ENCODE measurements at regions not wholly inside any gene's neighbourhood (a gene's known extent, or its start where the extent isn't known, plus 50 kb on each side); places are given as distances from the start of the nearest gene placed in this dataset.

DNA sequence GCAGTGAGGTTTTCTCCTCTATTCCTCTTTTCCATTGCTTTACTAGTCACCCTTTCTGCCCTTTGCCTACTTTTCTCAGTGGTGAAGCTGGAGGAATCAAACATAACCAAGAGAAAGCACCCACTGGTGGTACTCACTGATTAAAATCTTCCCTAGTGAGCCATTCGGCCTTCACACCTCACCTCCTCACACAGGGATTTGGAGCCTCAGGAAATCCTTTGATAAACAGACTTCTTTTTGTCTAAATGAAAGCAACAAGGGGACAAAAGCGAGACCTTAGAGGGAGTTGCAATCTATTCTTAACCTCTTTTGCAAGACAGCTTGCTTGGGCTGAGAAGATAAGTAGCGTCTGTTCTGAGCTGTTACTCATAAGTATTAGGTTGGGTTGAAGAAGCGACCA lies 572.6 kb downstream of the ZNF674 start:
- Histone ChIP-seq H3K27ac (ENCODE audit: low read depth in 1 of 3, low read length in 2 of 3) (no peak overlapping the region), H3K27me3 (ENCODE audit: control insufficient read depth in 3 of 3, insufficient read depth in 3 of 3, low read length in 3 of 3) (no peaks in the 10 kb centered on the region), H3K9me3 (ENCODE audit: control insufficient read depth in 2 of 2, insufficient read depth in 1 of 2, low read depth in 1 of 2, low read length in 1 of 2) (no peaks in the 10 kb centered on the region), H3K4me1 (ENCODE audit: control insufficient read depth in 3 of 3, insufficient read depth in 2 of 3, low read depth in 1 of 3, low read length in 2 of 3) (no peaks in the 10 kb centered on the region), H3K4me3 (ENCODE audit: low read depth in 1 of 3, low read length in 3 of 3) (no peak overlapping the region), H3K36me3 (ENCODE audit: control insufficient read depth in 3 of 3, insufficient read depth in 2 of 3, low read depth in 1 of 3, low read length in 3 of 3) (no peaks in the 10 kb centered on the region)
- FAIRE-seq = no peak
- no peak for DNase-seq
- WGBS, 3 donors = 81 to 92% (median 82%) methylated on average over 4 of the region's 4 CpGs

DNA sequence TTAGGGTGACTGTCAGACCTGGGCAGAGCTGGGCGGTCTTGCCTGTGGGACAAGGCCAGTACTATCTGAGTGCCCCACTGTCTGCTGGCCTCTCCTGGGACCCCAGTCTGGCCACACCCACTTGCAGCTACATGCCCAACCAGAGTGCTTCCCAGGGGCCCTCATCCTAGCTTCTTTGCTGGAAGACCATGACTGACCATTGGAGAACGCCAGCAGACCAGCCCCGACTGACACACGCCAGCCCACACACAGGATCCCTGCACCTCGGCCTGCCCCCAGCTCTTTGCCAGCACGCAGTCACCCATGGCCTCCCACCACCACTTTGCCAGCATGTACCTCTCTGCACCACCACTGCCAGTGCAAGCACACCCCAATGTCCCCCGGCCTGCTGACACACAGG lies 585.7 kb downstream of the ZNF674 start:
- no peaks in the 10 kb centered on the region for H3K9me3 ChIP-seq (ENCODE audit: control insufficient read depth in 2 of 2, insufficient read depth in 1 of 2, low read depth in 1 of 2, low read length in 1 of 2)
- no peak for FAIRE-seq
- no peak overlapping the region for H3K27ac ChIP-seq (ENCODE audit: low read depth in 1 of 3, low read length in 2 of 3)
- no peaks in the 10 kb centered on the region for H3K4me1 ChIP-seq (ENCODE audit: control insufficient read depth in 3 of 3, insufficient read depth in 2 of 3, low read depth in 1 of 3, low read length in 2 of 3)
- 90 to 100% (median 90%) methylated on average over 7 of the region's 7 CpGs for WGBS, 3 donors
- H3K4me3 ChIP-seq (ENCODE audit: low read depth in 1 of 3, low read length in 3 of 3) = no peak overlapping the region
- H3K27me3 ChIP-seq (ENCODE audit: control insufficient read depth in 3 of 3, insufficient read depth in 3 of 3, low read length in 3 of 3) = no peaks in the 10 kb centered on the region
- H3K36me3 ChIP-seq (ENCODE audit: control insufficient read depth in 3 of 3, insufficient read depth in 2 of 3, low read depth in 1 of 3, low read length in 3 of 3) = no peaks in the 10 kb centered on the region
- DNase-seq = no peak

DNA sequence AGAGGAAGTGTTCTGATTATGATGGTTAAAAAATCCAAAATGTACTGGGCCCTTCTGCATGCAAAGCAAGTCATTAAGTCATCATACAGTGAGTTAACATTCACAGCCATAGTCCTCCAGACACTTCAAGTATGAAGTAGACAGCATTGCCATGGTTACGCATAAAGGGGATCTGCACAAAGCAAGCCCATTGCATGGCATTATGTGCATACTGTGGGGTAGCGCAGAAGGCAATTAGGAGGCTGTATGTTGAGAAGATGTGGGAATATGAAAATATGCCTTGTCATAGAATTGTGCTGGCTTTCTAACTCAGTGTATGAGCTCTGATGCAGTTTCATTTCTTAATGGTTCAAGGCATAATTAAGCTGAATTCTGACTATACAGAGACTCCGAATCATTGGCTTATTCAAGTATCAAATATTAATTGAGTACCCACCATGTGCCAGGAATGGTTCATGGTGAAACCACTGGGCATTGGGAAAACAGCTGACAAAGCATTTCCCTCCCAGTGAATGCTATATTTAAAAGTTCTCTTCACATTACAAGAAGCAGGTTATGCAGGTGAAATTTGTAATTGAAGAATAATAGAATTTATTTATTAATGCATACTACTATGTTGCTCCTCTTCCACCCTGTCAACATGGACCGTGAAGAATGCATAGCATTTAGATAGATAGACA lies 588.9 kb downstream of the ZNF674 start:
- 87 to 94% (median 90%) methylated on average over 4 of the region's 4 CpGs for WGBS, 3 donors
- FAIRE-seq (no peak), DNase-seq (no peak)
- Histone ChIP-seq H3K4me3 (ENCODE audit: low read depth in 1 of 3, low read length in 3 of 3) (no peak overlapping the region), H3K36me3 (ENCODE audit: control insufficient read depth in 3 of 3, insufficient read depth in 2 of 3, low read depth in 1 of 3, low read length in 3 of 3) (no peaks in the 10 kb centered on the region), H3K9me3 (ENCODE audit: control insufficient read depth in 2 of 2, insufficient read depth in 1 of 2, low read depth in 1 of 2, low read length in 1 of 2) (no peaks in the 10 kb centered on the region), H3K4me1 (ENCODE audit: control insufficient read depth in 3 of 3, insufficient read depth in 2 of 3, low read depth in 1 of 3, low read length in 2 of 3) (no peaks in the 10 kb centered on the region), H3K27ac (ENCODE audit: low read depth in 1 of 3, low read length in 2 of 3) (no peak overlapping the region), H3K27me3 (ENCODE audit: control insufficient read depth in 3 of 3, insufficient read depth in 3 of 3, low read length in 3 of 3) (no peaks in the 10 kb centered on the region)

DNA sequence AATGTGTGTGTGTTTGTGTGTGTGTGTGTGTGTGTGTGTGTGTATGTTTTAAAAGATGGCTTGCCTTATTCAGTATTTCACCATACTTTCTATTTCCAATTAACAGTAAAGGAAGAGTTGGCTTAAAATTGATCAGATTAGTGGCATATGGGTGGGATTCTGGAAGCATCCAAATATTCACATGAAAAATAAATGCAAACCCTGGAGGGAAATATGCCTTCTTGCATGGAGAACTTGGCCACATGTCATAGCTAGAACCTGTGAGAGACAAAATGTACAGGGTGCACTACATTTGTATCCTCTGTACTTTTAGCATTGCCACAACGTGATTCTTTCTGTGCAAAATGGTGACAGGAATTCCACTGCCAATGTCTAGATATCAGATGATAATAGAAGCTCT lies 589.6 kb downstream of the ZNF674 start:
- Histone ChIP-seq H3K27me3 (ENCODE audit: control insufficient read depth in 3 of 3, insufficient read depth in 3 of 3, low read length in 3 of 3) (no peaks in the 10 kb centered on the region), H3K4me1 (ENCODE audit: control insufficient read depth in 3 of 3, insufficient read depth in 2 of 3, low read depth in 1 of 3, low read length in 2 of 3) (no peaks in the 10 kb centered on the region), H3K9me3 (ENCODE audit: control insufficient read depth in 2 of 2, insufficient read depth in 1 of 2, low read depth in 1 of 2, low read length in 1 of 2) (no peaks in the 10 kb centered on the region), H3K4me3 (ENCODE audit: low read depth in 1 of 3, low read length in 3 of 3) (no peak overlapping the region), H3K36me3 (ENCODE audit: control insufficient read depth in 3 of 3, insufficient read depth in 2 of 3, low read depth in 1 of 3, low read length in 3 of 3) (no peaks in the 10 kb centered on the region), H3K27ac (ENCODE audit: low read depth in 1 of 3, low read length in 2 of 3) (no peak overlapping the region)
- no peak for DNase-seq
- 50 to 95% (median 59%) methylated on average over 1 of the region's 1 CpG for WGBS, 3 donors
- FAIRE-seq = no peak

DNA sequence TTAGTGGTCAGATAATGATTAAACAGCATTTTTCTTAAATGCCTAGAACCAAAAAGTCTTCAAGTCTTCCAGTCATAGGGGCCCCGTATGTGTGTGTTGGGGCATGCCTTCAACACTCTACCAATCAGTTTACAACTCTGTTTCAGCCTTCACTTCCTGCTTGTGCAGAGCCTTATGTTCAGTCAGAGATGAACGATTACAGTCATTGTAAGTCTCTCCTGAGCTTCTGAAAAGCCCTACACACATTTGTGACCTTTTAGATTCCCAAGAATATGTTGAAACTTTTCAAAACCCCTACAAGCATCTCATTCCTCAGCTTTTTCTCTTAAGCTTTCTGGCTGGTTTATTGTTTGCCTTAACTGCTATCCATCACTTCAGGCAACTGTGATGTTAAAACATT lies 591.2 kb downstream of the ZNF674 start:
- DNase-seq (no peak), FAIRE-seq (no peak)
- WGBS, 3 donors = 50 to 87% (median 69%) methylated on average over 2 of the region's 2 CpGs

DNA sequence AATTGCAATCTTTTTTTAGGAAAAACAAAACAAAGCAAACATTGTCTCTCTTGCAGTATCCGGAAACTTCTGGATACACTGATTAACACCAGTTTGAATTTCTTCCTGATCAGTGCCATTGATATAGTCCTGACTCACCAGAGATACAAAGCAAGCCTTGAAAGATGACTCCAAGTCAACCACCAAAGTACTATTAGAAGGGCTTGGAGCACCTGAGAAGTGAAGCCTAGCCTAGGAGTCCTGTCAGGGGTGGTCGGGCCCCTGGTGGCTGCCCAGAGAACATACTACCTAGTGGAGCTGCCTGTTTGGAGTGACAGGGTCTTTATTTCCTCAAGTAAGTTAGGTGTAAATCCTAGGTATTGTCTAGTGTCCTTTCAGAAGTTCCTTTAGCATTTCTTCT lies 593.2 kb downstream of the ZNF674 start:
- 55 to 69% (median 64%) methylated on average over 2 of the region's 2 CpGs for WGBS, 3 donors
- no peaks in the 10 kb centered on the region for H3K4me1 ChIP-seq (ENCODE audit: control insufficient read depth in 3 of 3, insufficient read depth in 2 of 3, low read depth in 1 of 3, low read length in 2 of 3)
- no peak overlapping the region for H3K27ac ChIP-seq (ENCODE audit: low read depth in 1 of 3, low read length in 2 of 3)
- no peak overlapping the region for H3K4me3 ChIP-seq (ENCODE audit: low read depth in 1 of 3, low read length in 3 of 3)
- FAIRE-seq (no peak), DNase-seq (no peak)
- no peaks in the 10 kb centered on the region for H3K9me3 ChIP-seq (ENCODE audit: control insufficient read depth in 2 of 2, insufficient read depth in 1 of 2, low read depth in 1 of 2, low read length in 1 of 2)
- H3K27me3 ChIP-seq (ENCODE audit: control insufficient read depth in 3 of 3, insufficient read depth in 3 of 3, low read length in 3 of 3) = no peaks in the 10 kb centered on the region
- H3K36me3 ChIP-seq (ENCODE audit: control insufficient read depth in 3 of 3, insufficient read depth in 2 of 3, low read depth in 1 of 3, low read length in 3 of 3) = no peaks in the 10 kb centered on the region

More for the DNA sequence above, 591.2 kb downstream of the ZNF674 start:
- H3K36me3 ChIP-seq (ENCODE audit: control insufficient read depth in 3 of 3, insufficient read depth in 2 of 3, low read depth in 1 of 3, low read length in 3 of 3) = no peaks in the 10 kb centered on the region
- no peak overlapping the region for H3K27ac ChIP-seq (ENCODE audit: low read depth in 1 of 3, low read length in 2 of 3)
- no peak overlapping the region for H3K4me3 ChIP-seq (ENCODE audit: low read depth in 1 of 3, low read length in 3 of 3)
- H3K27me3 ChIP-seq (ENCODE audit: control insufficient read depth in 3 of 3, insufficient read depth in 3 of 3, low read length in 3 of 3) = no peaks in the 10 kb centered on the region
- H3K9me3 ChIP-seq (ENCODE audit: control insufficient read depth in 2 of 2, insufficient read depth in 1 of 2, low read depth in 1 of 2, low read length in 1 of 2) = no peaks in the 10 kb centered on the region
- no peaks in the 10 kb centered on the region for H3K4me1 ChIP-seq (ENCODE audit: control insufficient read depth in 3 of 3, insufficient read depth in 2 of 3, low read depth in 1 of 3, low read length in 2 of 3)

DNA sequence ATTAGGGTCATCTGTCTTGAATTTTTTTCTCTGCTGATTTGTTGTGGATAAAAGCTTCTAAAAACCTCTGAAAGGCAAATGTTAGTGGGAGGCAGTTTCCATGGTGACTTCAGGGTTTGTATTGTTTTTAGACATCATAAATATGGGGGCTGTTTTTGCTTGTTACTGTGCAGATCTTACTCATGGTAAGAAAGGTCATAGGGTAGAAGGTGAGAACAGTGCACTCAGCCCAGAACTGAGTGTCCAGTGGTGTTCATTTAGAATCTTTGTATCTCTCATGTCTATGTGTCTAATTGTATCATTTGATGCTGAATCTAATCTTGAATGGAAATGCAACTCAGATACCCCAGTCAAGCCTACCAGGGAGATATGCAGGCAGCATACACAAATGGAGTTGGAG lies 609.8 kb downstream of the ZNF674 start:
- no peak overlapping the region for H3K4me3 ChIP-seq (ENCODE audit: low read depth in 1 of 3, low read length in 3 of 3)
- FAIRE-seq = no peak
- H3K27ac ChIP-seq (ENCODE audit: low read depth in 1 of 3, low read length in 2 of 3) = no peak overlapping the region
- H3K4me1 ChIP-seq (ENCODE audit: control insufficient read depth in 3 of 3, insufficient read depth in 2 of 3, low read depth in 1 of 3, low read length in 2 of 3) = no peaks in the 10 kb centered on the region
- H3K27me3 ChIP-seq (ENCODE audit: control insufficient read depth in 3 of 3, insufficient read depth in 3 of 3, low read length in 3 of 3) = no peaks in the 10 kb centered on the region
- H3K9me3 ChIP-seq (ENCODE audit: control insufficient read depth in 2 of 2, insufficient read depth in 1 of 2, low read depth in 1 of 2, low read length in 1 of 2) = peaks cover 2 to 6% of the 10 kb centered on the region in 2 donors
- no peaks in the 10 kb centered on the region for H3K36me3 ChIP-seq (ENCODE audit: control insufficient read depth in 3 of 3, insufficient read depth in 2 of 3, low read depth in 1 of 3, low read length in 3 of 3)
- no peak for DNase-seq

DNA sequence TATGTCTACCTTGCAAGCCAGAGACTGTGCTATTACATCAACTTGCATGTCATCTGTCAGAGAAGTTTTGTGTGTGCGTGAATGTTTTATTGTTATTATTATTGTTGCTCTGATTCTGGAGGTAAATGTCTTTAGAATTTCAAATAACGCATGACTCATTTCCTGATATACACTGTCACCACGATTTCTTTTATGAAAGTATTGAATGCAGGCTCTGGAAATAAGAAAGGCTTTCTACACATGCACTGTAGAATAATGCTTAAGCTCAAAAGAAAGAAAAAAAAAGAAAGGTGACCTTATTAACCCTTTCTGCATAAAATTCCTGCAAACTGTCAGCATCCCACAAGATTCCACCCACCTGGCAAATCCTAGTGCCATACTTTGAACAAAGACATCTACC lies 632.9 kb downstream of the ZNF674 start:
- no peak for DNase-seq
- Histone ChIP-seq H3K36me3 (ENCODE audit: control insufficient read depth in 3 of 3, insufficient read depth in 2 of 3, low read depth in 1 of 3, low read length in 3 of 3) (no peaks in the 10 kb centered on the region), H3K27ac (ENCODE audit: low read depth in 1 of 3, low read length in 2 of 3) (no peak overlapping the region), H3K4me3 (ENCODE audit: low read depth in 1 of 3, low read length in 3 of 3) (no peak overlapping the region), H3K9me3 (ENCODE audit: control insufficient read depth in 2 of 2, insufficient read depth in 1 of 2, low read depth in 1 of 2, low read length in 1 of 2) (no peaks in the 10 kb centered on the region), H3K4me1 (ENCODE audit: control insufficient read depth in 3 of 3, insufficient read depth in 2 of 3, low read depth in 1 of 3, low read length in 2 of 3) (no peaks in the 10 kb centered on the region), H3K27me3 (ENCODE audit: control insufficient read depth in 3 of 3, insufficient read depth in 3 of 3, low read length in 3 of 3) (no peaks in the 10 kb centered on the region)
- no peak for FAIRE-seq
- WGBS, 3 donors = 70 to 75% (median 71%) methylated on average over 3 of the region's 3 CpGs

DNA sequence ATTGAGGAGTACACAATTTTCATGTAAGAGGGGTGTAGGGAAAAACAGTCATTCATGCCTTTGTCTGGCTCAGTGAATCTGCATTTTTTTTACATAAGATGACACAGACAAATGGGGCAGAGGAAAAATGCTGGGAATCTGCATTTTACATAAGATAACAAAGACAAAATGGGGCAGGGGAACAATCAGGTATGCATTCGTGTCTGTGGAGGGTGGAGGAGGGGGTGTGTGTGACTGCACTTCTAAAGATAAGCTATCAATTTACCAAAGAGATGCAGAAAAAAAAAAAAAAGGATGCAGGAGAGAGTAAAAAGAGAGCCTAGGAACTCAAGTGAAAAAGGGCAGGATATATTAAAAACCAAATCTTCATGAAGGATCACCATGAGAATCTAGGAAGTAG lies 637.4 kb downstream of the ZNF674 start:
- FAIRE-seq = no peak
- Histone ChIP-seq H3K36me3 (ENCODE audit: control insufficient read depth in 3 of 3, insufficient read depth in 2 of 3, low read depth in 1 of 3, low read length in 3 of 3) (no peaks in the 10 kb centered on the region), H3K27ac (ENCODE audit: low read depth in 1 of 3, low read length in 2 of 3) (no peak overlapping the region), H3K4me3 (ENCODE audit: low read depth in 1 of 3, low read length in 3 of 3) (no peak overlapping the region), H3K9me3 (ENCODE audit: control insufficient read depth in 2 of 2, insufficient read depth in 1 of 2, low read depth in 1 of 2, low read length in 1 of 2) (no peaks in the 10 kb centered on the region), H3K27me3 (ENCODE audit: control insufficient read depth in 3 of 3, insufficient read depth in 3 of 3, low read length in 3 of 3) (no peaks in the 10 kb centered on the region), H3K4me1 (ENCODE audit: control insufficient read depth in 3 of 3, insufficient read depth in 2 of 3, low read depth in 1 of 3, low read length in 2 of 3) (no peaks in the 10 kb centered on the region)
- WGBS, 3 donors = 31 to 52% (median 33%) methylated on average over 1 of the region's 1 CpG
- DNase-seq = no peak
